HepG2 (cell line): ENCODE measurements at regions not wholly inside any gene's neighbourhood (a gene's known extent, or its start where the extent isn't known, plus 50 kb on each side); places are given as distances from the start of the nearest gene placed in this dataset.

ENCODE experiments used
- ATAC-seq: fragments of 200-7000 bp; cut with Tn5 transposase; 3 replicates; pipeline ENCODE4 v1.9.1; 2020; ENCODE audit warnings: mild to moderate bottlenecking, moderate library complexity
- BruUV-seq: library from RNA; stranded (reverse); fragments of 400-500 nt; replicated peaks from 2 replicates; lab custom pipeline; 2021; lab: Mats Ljungman, UMichigan
- CTCF ChIA-PET: fragments of 300-600 bp; formaldehyde crosslinking; extraction: SDS; loops from one replicate; lab custom pipeline; 2021; ENCODE audit warnings: low total read pairs, inconsistent platforms, low intra/inter-chr PET ratio; lab: Yijun Ruan, JAX
- POLR2A ChIA-PET: fragments of 350-600 bp; sonication (Branson Sonifier 250); formaldehyde crosslinking; loops from one replicate; lab custom pipeline; 2020; ENCODE audit warnings: antibody characterized with exemption, inconsistent platforms; lab: Yijun Ruan, JAX
- DNase-seq: peaks from one replicate; pipeline ENCODE4 v3.0.0-alpha.2; 2015; ENCODE audit warnings: low spot score
- FAIRE-seq: peaks from 3 replicates; lab custom pipeline; 2011; peaks lifted over from hg19 to GRCh38; lab: Jason Lieb, UNC
- H2AFZ ChIP-seq: one replicate; pipeline ENCODE4 v1.6.1; 2011; ENCODE audit warnings: low read length, inconsistent platforms
- H3K27ac ChIP-seq: fragments of 300-600 bp; 3 replicates; pipeline ENCODE4 v1.8.0; 2011; ENCODE audit warnings: mixed run types, mild to moderate bottlenecking, mixed read lengths, low read length, inconsistent platforms; ENCODE audit not compliant: insufficient read depth; ENCODE audit errors: extremely low read length
- H3K27me3 ChIP-seq, 2 experiments: fragments of 200-600 bp in 1 of 2; 2 replicates in 1 of 2; 3 replicates in 1 of 2; pipeline versions ENCODE4 v1.6.0 to v1.8.0; 2011; ENCODE audit warnings: low read length in 2 of 2, mild to moderate bottlenecking in 2 of 2, moderate library complexity in 2 of 2, inconsistent platforms in 1 of 2; ENCODE audit not compliant: insufficient read depth in 2 of 2, control insufficient read depth in 1 of 2
- H3K36me3 ChIP-seq, 2 experiments: fragments of 200-600 bp in 1 of 2; replicated peaks in 1 of 2; 2 replicates in 1 of 2; 3 replicates in 1 of 2; pipeline versions ENCODE4 v1.5.1 to v1.8.0; 2011; ENCODE audit warnings: low read length in 2 of 2, inconsistent platforms in 1 of 2; ENCODE audit not compliant: insufficient read depth in 2 of 2, control insufficient read depth in 1 of 2
- H3K4me1 ChIP-seq: 2 replicates; pipeline ENCODE4 v1.5.1; 2012; ENCODE audit warnings: low read length, inconsistent platforms; ENCODE audit not compliant: insufficient read depth
- H3K4me2 ChIP-seq: 2 replicates; pipeline ENCODE4 v1.6.0; 2011; ENCODE audit warnings: low read depth, low read length, inconsistent platforms
- H3K4me3 ChIP-seq, 3 experiments: fragments of 200-600 bp in 1 of 3; sonication (generic), shearing (Covaris generic) in 1 of 3; replicated peaks in 1 of 3; 2 replicates each; pipeline ENCODE4 v1.5.1; 2011 to 2016; ENCODE audit warnings: low read length in 3 of 3, inconsistent platforms in 2 of 3, low read depth in 2 of 3, mild to moderate bottlenecking in 2 of 3, control low read depth in 1 of 3, mixed read lengths in 1 of 3; ENCODE audit not compliant: insufficient read depth in 1 of 3
- H3K79me2 ChIP-seq: one replicate; pipeline ENCODE4 v1.6.1; 2011; ENCODE audit warnings: low read length, inconsistent platforms; ENCODE audit not compliant: insufficient read depth
- H3K9ac ChIP-seq: 2 replicates; pipeline ENCODE4 v1.6.0; 2011; ENCODE audit warnings: mild to moderate bottlenecking, low read depth, low read length, inconsistent platforms; ENCODE audit not compliant: insufficient read depth
- H3K9me3 ChIP-seq: 2 replicates; pipeline ENCODE4 v1.5.1; 2012; ENCODE audit warnings: mild to moderate bottlenecking, low read length
- H4K20me1 ChIP-seq: 2 replicates; pipeline ENCODE4 v1.6.0; 2011; ENCODE audit warnings: inconsistent platforms, mild to moderate bottlenecking, low read length, moderate library complexity; ENCODE audit not compliant: insufficient read depth
- CENPBD1 ChIP-seq: sonication (generic); formaldehyde crosslinking; IDR thresholded peaks from 2 replicates; pipeline ENCODE4 v1.8.0; 2022; ENCODE audit warnings: missing genetic modification reagents, low read depth, mild to moderate bottlenecking, borderline replicate concordance
- GATAD2A ChIP-seq: IDR thresholded peaks from 2 replicates; pipeline ENCODE4 v1.6.1; 2016
- HNF4A ChIP-seq: sonication (generic); formaldehyde crosslinking; IDR thresholded peaks from 2 replicates; pipeline ENCODE4 v1.4.0; 2020; ENCODE audit warnings: missing genetic modification reagents
- HNRNPLL ChIP-seq: fragments of 200-400 bp; formaldehyde crosslinking; IDR thresholded peaks from 2 replicates; pipeline ENCODE4 v1.6.1; 2017; ENCODE audit warnings: mild to moderate bottlenecking, low read depth, low read length; ENCODE audit not compliant: poor library complexity, severe bottlenecking
- KLF11 ChIP-seq: IDR thresholded peaks from 2 replicates; pipeline ENCODE4 v1.6.1; 2016; ENCODE audit warnings: missing compliant biosample characterization
- MATR3 ChIP-seq: sonication (generic); formaldehyde crosslinking; IDR thresholded peaks from 2 replicates; pipeline ENCODE4 v1.4.0; 2020; ENCODE audit warnings: missing genetic modification reagents
- PAXIP1 ChIP-seq: sonication (generic); formaldehyde crosslinking; conservative IDR thresholded peaks from 2 replicates; pipeline ENCODE4 v1.4.0; 2020; ENCODE audit warnings: mild to moderate bottlenecking, missing genetic modification reagents, moderate library complexity
- PHF8 ChIP-seq: sonication (generic); formaldehyde crosslinking; IDR thresholded peaks from 2 replicates; pipeline ENCODE4 v1.5.0; 2020; ENCODE audit warnings: missing genetic modification reagents
- POLR2AphosphoS2 ChIP-seq: IDR thresholded peaks from 2 replicates; pipeline ENCODE4 v1.6.1; 2011; ENCODE audit warnings: low read depth, low read length, improper control_type of control experiment
- SNAPC2 ChIP-seq: sonication (generic); formaldehyde crosslinking; IDR thresholded peaks from 2 replicates; pipeline ENCODE4 v1.8.1; 2022; ENCODE audit warnings: mild to moderate bottlenecking, missing genetic modification reagents
- ZBTB39 ChIP-seq: sonication (generic); formaldehyde crosslinking; IDR thresholded peaks from 2 replicates; pipeline ENCODE4 v1.5.0; 2020; ENCODE audit warnings: missing genetic modification reagents
- ZNF234 ChIP-seq: sonication (generic); formaldehyde crosslinking; conservative IDR thresholded peaks from 2 replicates; pipeline ENCODE4 v1.5.1; 2020; ENCODE audit warnings: mild to moderate bottlenecking, missing genetic modification reagents
- ZNF264 ChIP-seq: sonication (generic); formaldehyde crosslinking; IDR thresholded peaks from 2 replicates; pipeline ENCODE4 v1.4.0; 2020; ENCODE audit warnings: missing genetic modification reagents
- ZNF350 ChIP-seq: sonication (generic); formaldehyde crosslinking; IDR thresholded peaks from 2 replicates; pipeline ENCODE4 v1.4.0; 2020; ENCODE audit warnings: mild to moderate bottlenecking, low read depth, missing genetic modification reagents, borderline replicate concordance
- ZNF503 ChIP-seq: sonication (generic); formaldehyde crosslinking; IDR thresholded peaks from 2 replicates; pipeline ENCODE4 v1.4.0; 2020; ENCODE audit warnings: missing genetic modification reagents
- ZNF724P ChIP-seq: sonication (generic); formaldehyde crosslinking; IDR thresholded peaks from 2 replicates; pipeline ENCODE4 v1.8.0; 2022; ENCODE audit warnings: missing genetic modification reagents, borderline replicate concordance
- ZSCAN22 ChIP-seq: sonication (generic); formaldehyde crosslinking; IDR thresholded peaks from 2 replicates; pipeline ENCODE4 v1.4.0; 2020; ENCODE audit warnings: mild to moderate bottlenecking, missing genetic modification reagents
- in situ Hi-C: cut with HindIII; loops from 2 replicates; pipeline ENCODE4 v1.10.0; 2017; ENCODE audit warnings: low pct_unique_long_range_greater_than_20kb; ENCODE audit not compliant: extremely low pct_ligation_motif_present
- intact Hi-C: fragments of 100-400 bp; cut with micrococcal nuclease; formaldehyde crosslinking; loops from one replicate; pipeline ENCODE4 v1.10.0; 2022; ENCODE audit not compliant: unreplicated experiment

- in situ Hi-C loops: no loop called here
- no peak overlapping the region for H2AFZ ChIP-seq
- ATAC-seq (no peak), FAIRE-seq (no peak)
- no peak overlapping the region for H3K9ac ChIP-seq
- H3K27me3 ChIP-seq: no peaks in the 10 kb centered on the region
- H3K9me3 ChIP-seq: no peaks in the 10 kb centered on the region
- TF ChIP-seq SNAPC2 (CRISPR knock-in tag) (no peak), MATR3 (no peak), ZBTB39 (CRISPR knock-in tag) (no peak), PHF8 (CRISPR knock-in tag) (no peak), HNF4A (CRISPR knock-in tag) (no peak), KLF11 (no peak), ZSCAN22 (CRISPR knock-in tag) (no peak), ZNF350 (CRISPR knock-in tag) (no peak), ZNF724P (no peak), PAXIP1 (CRISPR knock-in tag) (no peak), ZNF503 (no peak), CENPBD1 (CRISPR knock-in tag) (no peak), GATAD2A (CRISPR knock-in tag) (no peak), HNRNPLL (no peak), POLR2AphosphoS2 (no peak), ZNF264 (CRISPR knock-in tag) (no peak), ZNF234 (no peak)
- TF ChIP-seq, all 625 proteins: peak for 0
- no peaks in the 10 kb centered on the region for H3K36me3 ChIP-seq
- no peak overlapping the region for H3K4me2 ChIP-seq
- intact Hi-C loops: no loop called here
- no peak for DNase-seq
- H3K27ac ChIP-seq: no peak overlapping the region
- H3K4me3 ChIP-seq: no peak overlapping the region
- POLR2A ChIA-PET: no interaction called here
- H3K79me2 ChIP-seq: no peaks in the 10 kb centered on the region
- CTCF ChIA-PET: no interaction called here
- no peaks in the 10 kb centered on the region for H3K4me1 ChIP-seq
- no peaks in the 10 kb centered on the region for H4K20me1 ChIP-seq
- BruUV-seq: no TSS peak
These were observed 361.1 kb upstream of the NUDT12 start for GRCh38 chr5:103923616-103924168.
